Epithelial cell of proximal tubule (primary cell): ENCODE measurements at regions not wholly inside any gene's neighbourhood (a gene's known extent, or its start where the extent isn't known, plus 50 kb on each side); places are given as distances from the start of the nearest gene placed in this dataset.

Experiments
- DNase-seq: peaks from one replicate; pipeline ENCODE4 v3.0.0-alpha.2; 2011; ENCODE audit warnings: low read depth
- H3K4me3 ChIP-seq: 2 replicates; pipeline ENCODE4 v1.5.1; 2011; ENCODE audit warnings: low read depth, mild to moderate bottlenecking, low read length
- CTCF ChIP-seq: conservative IDR thresholded peaks from 2 replicates; pipeline ENCODE4 v1.5.1; 2012; ENCODE audit warnings: low read depth, mild to moderate bottlenecking, low read length

- TF ChIP-seq CTCF: no peak
- no peak overlapping the region for H3K4me3 ChIP-seq
- no peak for DNase-seq
Observed at GRCh38 chr11:127643268-127644058, 642.9 kb upstream of the KIRREL3 start.

GRCh38 chr11:127640561-127641451 lies 640.2 kb upstream of the KIRREL3 start:
- no peak overlapping the region for H3K4me3 ChIP-seq
- no peak for TF ChIP-seq CTCF
- peak; percentile 25 for DNase-seq

- no peak for TF ChIP-seq CTCF
- DNase-seq: peak; percentile 19
- H3K4me3 ChIP-seq: no peak overlapping the region
Observed at GRCh38 chr11:127639916-127640315, 639.3 kb upstream of the KIRREL3 start.

GRCh38 chr11:127632976-127633680 lies 632.6 kb upstream of the KIRREL3 start:
- no peak overlapping the region for H3K4me3 ChIP-seq
- DNase-seq: no peak
- TF ChIP-seq CTCF: no peak

GRCh38 chr11:127632546-127632945 lies 632.0 kb upstream of the KIRREL3 start:
- TF ChIP-seq CTCF: no peak
- no peak overlapping the region for H3K4me3 ChIP-seq

GRCh38 chr11:127631974-127632373 lies 631.4 kb upstream of the KIRREL3 start:
- H3K4me3 ChIP-seq: no peak overlapping the region
- DNase-seq: no peak
- TF ChIP-seq CTCF: no peak

More at GRCh38 chr11:127632546-127632945, 632.0 kb upstream of the KIRREL3 start:
- DNase-seq: no peak
